HUES48 (cell line): ENCODE measurements at regions not wholly inside any gene's neighbourhood (a gene's known extent, or its start where the extent isn't known, plus 50 kb on each side); places are given as distances from the start of the nearest gene placed in this dataset.

Experiments
- H3K27ac ChIP-seq: one replicate; pipeline ENCODE4 v1.7.0; 2013; ENCODE audit warnings: low read depth, low read length, inconsistent platforms
- H3K27me3 ChIP-seq: 2 replicates; pipeline ENCODE4 v1.6.1; 2013; ENCODE audit warnings: mild to moderate bottlenecking, low read length; ENCODE audit not compliant: control insufficient read depth, insufficient read depth
- H3K36me3 ChIP-seq: 2 replicates; pipeline ENCODE4 v1.6.1; 2013; ENCODE audit warnings: low read length; ENCODE audit not compliant: control insufficient read depth, insufficient read depth
- H3K4me1 ChIP-seq: 2 replicates; pipeline ENCODE4 v1.6.1; 2013; ENCODE audit warnings: mild to moderate bottlenecking, low read length; ENCODE audit not compliant: control insufficient read depth, insufficient read depth
- H3K4me3 ChIP-seq: 2 replicates; pipeline ENCODE4 v1.5.1; 2013; ENCODE audit warnings: mild to moderate bottlenecking, low read depth, low read length
- H3K9ac ChIP-seq: 2 replicates; pipeline ENCODE4 v1.6.1; 2013; ENCODE audit warnings: mild to moderate bottlenecking, low read depth, low read length, moderate library complexity
- H3K9me3 ChIP-seq: 2 replicates; pipeline ENCODE4 v1.6.1; 2013; ENCODE audit warnings: low read length; ENCODE audit not compliant: control insufficient read depth, insufficient read depth

DNA sequence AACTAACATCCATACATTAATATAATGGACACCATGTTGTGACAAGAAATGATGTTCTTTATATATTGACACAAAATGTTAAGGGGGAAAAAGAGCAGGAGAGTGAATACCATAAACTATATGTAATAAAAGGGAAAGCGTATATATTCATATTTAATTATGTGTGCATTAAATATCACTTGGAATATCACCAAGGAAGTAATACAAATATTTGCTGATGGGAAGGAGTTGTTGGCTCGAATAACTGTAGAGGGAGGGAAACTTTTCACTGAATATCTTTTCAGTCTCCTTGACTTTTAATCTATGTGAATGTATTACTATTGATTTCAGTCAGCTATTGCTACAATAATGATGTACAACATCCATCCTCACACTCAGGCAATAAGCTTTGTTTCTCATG lies 167.0 kb upstream of the DPH6 start:
- H3K4me3 ChIP-seq = no peak overlapping the region
- peaks cover 7% of the 10 kb centered on the region; the same call in 1 of the 2 replicates for H3K4me1 ChIP-seq
- H3K9ac ChIP-seq = no peak overlapping the region
- no peak overlapping the region for H3K27ac ChIP-seq
- no peaks in the 10 kb centered on the region for H3K9me3 ChIP-seq
- no peaks in the 10 kb centered on the region for H3K27me3 ChIP-seq
- no peaks in the 10 kb centered on the region for H3K36me3 ChIP-seq

- Histone ChIP-seq H3K36me3 (no peaks in the 10 kb centered on the region), H3K27ac (no peak overlapping the region), H3K27me3 (no peaks in the 10 kb centered on the region), H3K4me3 (no peak overlapping the region), H3K4me1 (peaks cover 8% of the 10 kb centered on the region; the same call in 1 of the 2 replicates), H3K9ac (no peak overlapping the region), H3K9me3 (no peaks in the 10 kb centered on the region)
These were observed 167.8 kb upstream of the DPH6 start for GRCh38 chr15:35713733-35714132.

DNA sequence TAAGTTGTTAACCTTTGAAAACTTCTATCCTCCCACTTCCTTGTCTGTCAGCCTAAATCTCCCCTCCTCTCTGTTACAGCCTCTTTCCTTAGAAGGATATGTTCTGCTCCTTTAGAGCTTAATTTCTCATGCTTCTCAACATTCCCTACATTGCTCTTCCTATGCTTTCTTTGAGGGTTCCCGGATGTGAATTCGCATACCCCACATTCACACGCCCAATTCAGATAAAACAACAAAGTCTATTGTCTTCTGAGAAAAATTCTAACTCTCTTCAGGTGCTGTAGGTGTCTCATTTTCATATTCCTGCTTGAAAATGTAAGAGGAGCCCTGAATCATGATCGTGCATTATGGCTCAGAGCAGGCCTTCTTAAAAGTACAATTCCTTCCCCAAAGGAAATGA lies 171.8 kb upstream of the DPH6 start:
- Histone ChIP-seq H3K4me1 (peaks cover 8% of the 10 kb centered on the region; the same call in 1 of the 2 replicates), H3K27me3 (no peaks in the 10 kb centered on the region), H3K9ac (no peak overlapping the region), H3K27ac (no peak overlapping the region), H3K9me3 (no peaks in the 10 kb centered on the region), H3K36me3 (no peaks in the 10 kb centered on the region), H3K4me3 (no peak overlapping the region)

DNA sequence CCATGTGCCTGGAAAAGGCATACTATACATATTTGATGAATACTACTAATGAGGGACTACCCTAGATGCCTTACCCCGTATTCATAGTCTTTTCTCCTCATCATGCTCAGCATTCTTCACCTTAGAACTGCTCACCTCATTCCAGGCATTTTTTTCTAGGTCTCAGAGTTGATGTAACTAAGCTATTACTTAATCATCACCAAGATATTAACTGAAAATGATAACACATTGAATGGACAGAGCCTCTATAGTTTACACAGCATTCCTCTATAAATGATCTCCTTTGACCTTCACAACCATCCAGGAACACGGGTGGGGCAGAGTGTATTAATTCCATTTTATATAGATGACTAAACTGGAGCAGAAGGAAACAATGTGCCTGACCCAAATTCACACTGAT lies 174.1 kb upstream of the DPH6 start:
- no peak overlapping the region for H3K9ac ChIP-seq
- no peaks in the 10 kb centered on the region for H3K9me3 ChIP-seq
- no peak overlapping the region for H3K27ac ChIP-seq
- no peak overlapping the region for H3K4me3 ChIP-seq
- H3K4me1 ChIP-seq = peaks cover 8% of the 10 kb centered on the region; the same call in 1 of the 2 replicates
- H3K36me3 ChIP-seq = no peaks in the 10 kb centered on the region
- H3K27me3 ChIP-seq = no peaks in the 10 kb centered on the region

GRCh38 chr15:35720984-35721383 lies 175.0 kb upstream of the DPH6 start:
- Histone ChIP-seq H3K4me3 (no peak overlapping the region), H3K9me3 (no peaks in the 10 kb centered on the region), H3K9ac (no peak overlapping the region), H3K27ac (no peak overlapping the region), H3K36me3 (no peaks in the 10 kb centered on the region), H3K27me3 (no peaks in the 10 kb centered on the region), H3K4me1 (peaks cover 8% of the 10 kb centered on the region; the same call in 1 of the 2 replicates)

DNA sequence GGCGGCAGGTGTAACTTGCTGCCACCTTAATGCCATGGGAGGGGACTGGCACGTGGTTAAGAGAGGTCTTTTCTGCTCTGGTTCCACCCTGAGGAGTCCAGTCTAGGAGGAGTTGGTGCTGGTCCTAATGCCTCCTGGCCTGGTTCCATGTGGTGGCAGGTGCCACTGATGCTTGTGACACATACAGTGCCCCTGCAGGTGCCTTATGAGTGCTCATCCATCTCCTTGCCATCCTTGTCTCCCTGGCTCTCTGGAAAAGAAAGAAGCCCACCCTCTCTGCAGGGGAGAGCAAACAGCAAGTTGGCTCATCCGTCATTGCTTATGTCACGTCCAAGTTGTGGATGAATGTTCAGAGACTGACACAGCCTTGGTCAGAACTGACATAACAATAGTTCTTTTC lies 175.8 kb upstream of the DPH6 start:
- no peak overlapping the region for H3K9ac ChIP-seq
- peaks cover 8% of the 10 kb centered on the region; the same call in 1 of the 2 replicates for H3K4me1 ChIP-seq
- no peaks in the 10 kb centered on the region for H3K27me3 ChIP-seq
- H3K27ac ChIP-seq = no peak overlapping the region
- no peak overlapping the region for H3K4me3 ChIP-seq
- no peaks in the 10 kb centered on the region for H3K36me3 ChIP-seq
- H3K9me3 ChIP-seq = no peaks in the 10 kb centered on the region

- Histone ChIP-seq H3K27me3 (no peaks in the 10 kb centered on the region), H3K36me3 (no peaks in the 10 kb centered on the region), H3K4me3 (no peak overlapping the region), H3K4me1 (peaks cover 6% of the 10 kb centered on the region; the same call in 1 of the 2 replicates), H3K9ac (no peak overlapping the region), H3K9me3 (no peaks in the 10 kb centered on the region), H3K27ac (no peak overlapping the region)
These were observed 176.5 kb upstream of the DPH6 start for GRCh38 chr15:35722501-35722900.

DNA sequence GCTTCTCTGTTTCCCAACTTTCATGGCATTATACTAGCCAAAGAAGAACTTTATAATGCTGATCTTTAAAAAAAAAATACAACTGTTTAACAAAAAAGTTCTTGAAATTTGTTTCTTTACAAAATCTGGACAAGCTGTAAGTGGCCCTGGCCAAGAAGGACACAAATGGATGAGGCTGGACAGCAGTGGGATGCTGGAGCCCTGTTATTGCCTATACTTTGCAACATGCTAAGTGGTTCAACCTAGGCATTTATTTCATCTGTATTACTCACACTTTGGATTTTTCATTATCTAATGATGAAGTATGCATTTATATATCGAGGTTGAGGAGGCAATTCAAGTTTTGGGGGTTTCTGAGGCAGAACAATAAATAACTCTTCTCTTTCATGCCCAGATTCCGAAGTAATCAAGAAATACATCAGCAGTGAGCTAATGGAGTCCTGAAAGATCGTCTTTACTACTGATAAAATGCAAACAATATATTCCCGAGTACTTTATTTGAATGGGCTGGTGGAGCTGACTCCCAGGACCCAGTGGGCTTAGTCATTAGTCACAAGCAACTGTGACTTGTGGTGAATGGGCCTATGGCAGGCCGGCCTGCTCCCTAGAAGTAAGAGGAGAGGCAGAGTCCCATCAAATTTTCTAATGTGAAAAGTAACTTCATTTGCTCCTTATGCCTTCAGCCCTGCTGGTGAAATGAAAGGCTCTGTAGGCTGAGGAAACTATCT lies 177.3 kb upstream of the DPH6 start:
- Histone ChIP-seq H3K4me1 (no peaks in the 10 kb centered on the region), H3K27ac (no peak overlapping the region)

GRCh38 chr15:35723852-35724251 lies 177.9 kb upstream of the DPH6 start:
- no peak overlapping the region for H3K27ac ChIP-seq

More for the DNA sequence above, 177.3 kb upstream of the DPH6 start:
- H3K27me3 ChIP-seq = no peaks in the 10 kb centered on the region
- no peaks in the 10 kb centered on the region for H3K36me3 ChIP-seq
- H3K9ac ChIP-seq = no peak overlapping the region
- no peaks in the 10 kb centered on the region for H3K9me3 ChIP-seq
- H3K4me3 ChIP-seq = no peak overlapping the region

DNA sequence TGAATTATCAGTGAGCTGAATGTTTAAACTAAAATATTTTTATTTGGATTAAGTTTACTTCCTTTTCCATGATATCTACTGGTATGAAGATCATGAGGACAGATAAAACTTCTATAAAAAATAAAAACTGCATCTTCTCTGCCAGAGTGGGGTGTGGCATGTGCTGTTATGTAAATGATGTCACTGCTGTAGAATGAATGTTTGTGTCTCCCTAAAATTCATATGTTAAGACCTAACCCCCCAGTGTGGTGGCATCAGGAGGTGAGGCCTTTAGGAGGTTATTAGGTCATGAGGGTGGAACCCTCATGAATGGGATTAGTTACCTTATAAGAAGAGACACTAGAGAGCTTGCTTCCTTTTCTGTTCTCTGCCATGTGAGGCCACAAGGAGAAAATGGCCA lies 178.7 kb upstream of the DPH6 start:
- Histone ChIP-seq H3K9ac (no peak overlapping the region), H3K36me3 (no peaks in the 10 kb centered on the region)

More at GRCh38 chr15:35723852-35724251, 177.9 kb upstream of the DPH6 start:
- Histone ChIP-seq H3K27me3 (no peaks in the 10 kb centered on the region), H3K36me3 (no peaks in the 10 kb centered on the region), H3K9me3 (no peaks in the 10 kb centered on the region), H3K4me3 (no peak overlapping the region), H3K9ac (no peak overlapping the region), H3K4me1 (no peaks in the 10 kb centered on the region)

DNA sequence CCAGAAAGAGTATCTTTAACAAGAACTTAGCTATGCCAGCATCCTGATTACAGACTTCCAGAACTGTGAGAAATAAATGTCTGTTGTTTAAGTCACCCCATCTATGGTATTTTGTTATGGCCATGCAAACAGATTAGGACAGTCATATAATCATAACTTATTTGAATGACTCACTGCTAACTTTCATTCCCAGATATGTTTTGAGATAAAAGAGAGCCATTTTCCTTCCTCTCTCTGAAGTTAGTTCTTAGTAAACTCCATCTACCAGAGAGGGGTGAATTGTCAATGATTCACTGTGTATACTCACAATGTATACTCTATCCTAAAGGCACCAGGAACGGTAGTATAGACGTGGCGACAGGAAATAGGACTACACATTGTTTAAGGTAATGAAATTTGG lies 179.4 kb upstream of the DPH6 start:
- Histone ChIP-seq H3K27ac (no peak overlapping the region), H3K9me3 (no peaks in the 10 kb centered on the region), H3K9ac (no peak overlapping the region), H3K36me3 (no peaks in the 10 kb centered on the region), H3K27me3 (no peaks in the 10 kb centered on the region), H3K4me1 (no peaks in the 10 kb centered on the region), H3K4me3 (no peak overlapping the region)

More for the DNA sequence above, 178.7 kb upstream of the DPH6 start:
- H3K4me1 ChIP-seq = no peaks in the 10 kb centered on the region
- no peak overlapping the region for H3K27ac ChIP-seq
- no peak overlapping the region for H3K4me3 ChIP-seq
- H3K9me3 ChIP-seq = no peaks in the 10 kb centered on the region
- H3K27me3 ChIP-seq = no peaks in the 10 kb centered on the region
